ENCODE measurements at regions not wholly inside any gene's neighbourhood (a gene's known extent, or its start where the extent isn't known, plus 50 kb on each side); places are given as distances from the start of the nearest gene placed in this dataset.

DNA sequence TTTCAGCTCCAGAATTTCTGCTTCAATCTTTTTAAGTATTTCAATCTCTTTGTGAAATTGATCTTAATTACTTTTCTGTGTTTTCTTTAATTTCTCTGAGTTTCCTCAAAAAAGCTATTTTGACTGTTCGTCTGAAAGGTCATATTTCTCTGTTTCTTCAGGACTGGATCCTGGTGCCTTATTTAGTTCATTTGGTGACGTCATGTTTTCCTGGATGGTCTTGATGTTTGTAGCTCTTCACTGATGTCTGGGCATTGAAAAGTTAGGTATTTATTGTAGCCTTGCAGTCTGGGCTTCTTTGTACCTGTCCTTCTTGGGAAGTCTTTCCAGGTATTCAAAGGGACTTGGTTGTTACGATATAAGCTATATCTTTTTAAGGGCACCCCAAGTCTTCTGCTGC, 998.7 kb downstream of the NCAM2 start (continued):
- TF ChIP-seq SUZ12 (IDR thresholded peaks at IDR 0.05; ENCODE audit: unreplicated experiment) = no peak
- TF ChIP-seq BACH1 (IDR thresholded peaks at IDR 0.05; ENCODE audit: borderline replicate concordance) = no peak

GRCh38 chr21:21997390-21998333, 999.5 kb downstream of the NCAM2 start:
- Histone ChIP-seq H3K36me3 (ENCODE audit: control insufficient read depth in 2 of 2, insufficient read depth in 2 of 2, low read length in 1 of 2) (no peaks in the 10 kb centered on the region), H3K4me3 (no peak overlapping the region), H3K79me2 (ENCODE audit: control insufficient read depth, insufficient read depth, low read length) (no peaks in the 10 kb centered on the region), H3K4me1 (ENCODE audit: control insufficient read depth, insufficient read depth, low read length) (no peaks in the 10 kb centered on the region), H4K20me1 (ENCODE audit: control insufficient read depth, insufficient read depth) (no peaks in the 10 kb centered on the region), H2AFZ (ENCODE audit: control insufficient read depth, low read depth, low read length) (no peak overlapping the region), H3K9me3 (replicated peaks; ENCODE audit: control insufficient read depth, insufficient read depth, low read length) (no peaks in the 10 kb centered on the region; the same call in 2 of the 3 replicates), H3K4me2 (ENCODE audit: control insufficient read depth, insufficient read depth) (no peak overlapping the region), H3K27me3 (replicated peaks in 1 of 2; ENCODE audit: control insufficient read depth in 2 of 2, insufficient read depth in 2 of 2, low read length in 1 of 2) (no peaks in the 10 kb centered on the region), H3K27ac (ENCODE audit: control insufficient read depth, insufficient read depth) (no peak overlapping the region), H3K9ac (ENCODE audit: control insufficient read depth, insufficient read depth, low read length) (no peak overlapping the region)
- FAIRE-seq = no peak
- no peak for DNase-seq (ENCODE audit: low read depth, low spot score)
- ChIA-PET RAD21 (ENCODE audit: unreplicated experiment) (no interaction called here), CTCF (no interaction called here), SMC1A (ENCODE audit: uncharacterized antibody, unreplicated experiment) (no interaction called here), POLR2A (no interaction called here)
- no peak for TF ChIP-seq IRF4 (IDR thresholded peaks at IDR 0.05; ENCODE audit: low read depth, low read length)
- no peak for TF ChIP-seq MTA2 (IDR thresholded peaks at IDR 0.05; ENCODE audit: low read depth)
- TF ChIP-seq, protein P1, sequence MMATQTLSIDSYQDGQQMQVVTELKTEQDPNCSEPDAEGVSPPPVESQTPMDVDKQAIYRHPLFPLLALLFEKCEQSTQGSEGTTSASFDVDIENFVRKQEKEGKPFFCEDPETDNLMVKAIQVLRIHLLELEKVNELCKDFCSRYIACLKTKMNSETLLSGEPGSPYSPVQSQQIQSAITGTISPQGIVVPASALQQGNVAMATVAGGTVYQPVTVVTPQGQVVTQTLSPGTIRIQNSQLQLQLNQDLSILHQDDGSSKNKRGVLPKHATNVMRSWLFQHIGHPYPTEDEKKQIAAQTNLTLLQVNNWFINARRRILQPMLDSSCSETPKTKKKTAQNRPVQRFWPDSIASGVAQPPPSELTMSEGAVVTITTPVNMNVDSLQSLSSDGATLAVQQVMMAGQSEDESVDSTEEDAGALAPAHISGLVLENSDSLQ (IDR thresholded peaks at IDR 0.05) = no peak
- no peak for TF ChIP-seq ASH2L (IDR thresholded peaks at IDR 0.05; ENCODE audit: borderline replicate concordance, low read depth)
- no peak for TF ChIP-seq MYB (IDR thresholded peaks at IDR 0.05; ENCODE audit: borderline replicate concordance, low read depth, low read length)
- intact Hi-C loops (cut with micrococcal nuclease; ENCODE audit: unreplicated experiment) (no loop called here), in situ Hi-C loops (cut with MboI) (no loop called here)
- no peak for ATAC-seq
- BruUV-seq (replicated peaks) = no TSS peak
